Activated CD4-positive, alpha-beta T cell treated with anti-CD3 and anti-CD28 coated beads, Interleukin-10, Interleukin-2, amounts not matched to agents 100 ng/mL and 50 ng/mL, durations not matched to agents 16 hours and 8 hours (primary cell): ENCODE measurements at regions not wholly inside any gene's neighbourhood (a gene's known extent, or its start where the extent isn't known, plus 50 kb on each side); places are given as distances from the start of the nearest gene placed in this dataset.

Experiments used
- DNase-seq: peaks from one replicate; pipeline ENCODE4 v3.0.0-alpha.2; 2020

DNA sequence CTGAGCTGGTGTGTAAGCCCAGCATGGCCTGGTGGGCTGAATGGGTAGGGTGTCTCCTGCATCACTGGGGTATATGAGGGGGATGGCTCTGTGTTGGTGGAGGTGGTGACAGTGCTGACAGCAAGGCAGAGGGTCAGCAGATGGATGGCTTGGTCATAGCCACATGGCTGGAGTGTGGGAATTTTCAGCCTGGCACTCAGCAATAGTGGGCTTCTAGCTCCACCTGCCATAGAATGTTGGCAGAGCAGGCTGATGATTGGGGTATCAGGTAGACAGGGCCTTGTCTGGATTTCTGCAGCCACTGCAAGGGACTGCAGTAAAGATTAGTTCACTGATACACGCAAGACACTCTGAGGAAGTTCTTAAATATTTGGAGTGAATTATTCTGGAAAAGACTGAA is 137.5 kb upstream of the BACH2 start:
- DNase-seq, result no peak

DNA sequence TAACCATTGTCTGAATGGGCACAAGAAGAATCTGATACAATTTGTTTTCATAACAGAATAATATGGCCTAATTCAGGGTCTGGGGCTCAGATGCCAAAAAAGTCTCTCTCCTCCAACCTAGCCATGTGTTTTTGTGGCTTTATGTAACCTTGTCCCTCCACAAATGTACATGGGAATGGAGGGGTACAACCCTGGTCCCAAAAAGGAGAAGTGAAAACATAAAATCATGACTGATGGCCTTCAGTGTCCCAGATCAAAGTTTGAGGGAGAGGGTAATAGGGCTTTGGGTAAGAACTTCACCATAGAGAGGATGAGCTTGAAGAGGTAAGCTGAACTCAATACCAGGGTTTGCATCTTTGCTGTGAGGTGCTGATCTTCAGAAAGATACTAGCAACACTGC is 136.3 kb upstream of the BACH2 start:
- DNase-seq, result no peak

DNA sequence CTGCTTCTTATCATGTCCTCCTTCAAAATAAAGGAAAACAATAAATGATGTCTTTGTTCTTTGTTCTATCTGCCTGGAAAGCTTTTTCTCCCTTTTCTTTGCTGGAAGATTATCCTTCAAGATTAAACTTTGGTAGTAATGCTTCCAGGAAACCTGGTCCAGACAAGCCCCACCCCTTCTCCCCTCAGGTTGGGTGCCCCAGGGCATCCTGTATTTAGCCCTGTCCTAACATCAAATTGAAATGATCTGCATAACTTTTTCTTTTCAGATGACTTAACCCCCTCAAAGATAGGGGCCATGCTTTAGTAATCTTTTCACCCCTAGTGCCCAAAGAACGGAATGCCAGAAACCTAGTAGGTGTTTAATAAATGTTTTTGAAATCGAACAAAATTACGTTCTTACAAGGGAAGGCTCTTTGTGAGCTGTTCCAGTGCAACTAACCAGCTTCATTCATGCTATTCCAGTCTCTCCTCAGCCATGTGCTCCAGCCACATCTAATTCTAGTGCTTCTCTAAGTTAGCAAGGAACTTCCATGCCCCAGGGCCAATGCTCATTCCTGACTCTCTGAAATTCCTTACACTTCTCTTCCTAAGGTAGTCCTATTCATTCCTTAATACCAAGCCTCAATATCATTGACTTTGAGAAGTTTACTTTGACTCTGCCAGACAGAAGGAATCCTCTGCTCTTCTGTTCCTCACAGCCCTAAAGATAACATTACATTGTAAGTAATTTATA is 135.6 kb upstream of the BACH2 start:
- DNase-seq, result no peak

DNA sequence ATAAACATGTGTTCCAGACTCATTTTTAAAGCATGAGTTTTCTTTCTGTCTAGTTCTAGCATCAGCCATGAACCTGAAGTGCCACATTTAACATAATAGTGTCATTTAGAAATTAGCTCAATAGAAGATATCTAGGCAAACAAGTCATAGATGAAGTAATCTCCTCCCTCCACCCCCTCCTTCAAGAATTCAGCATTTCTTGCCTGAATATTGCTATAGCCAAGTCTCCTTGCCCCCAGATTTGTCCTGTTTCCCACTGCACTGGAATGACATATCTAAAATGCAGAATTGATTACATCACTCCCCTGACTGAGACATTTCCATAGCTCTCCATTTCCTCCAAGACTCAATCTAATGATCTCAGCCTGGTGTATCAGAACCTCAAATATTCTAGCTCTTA is 134.9 kb upstream of the BACH2 start:
- DNase-seq, result no peak

DNA sequence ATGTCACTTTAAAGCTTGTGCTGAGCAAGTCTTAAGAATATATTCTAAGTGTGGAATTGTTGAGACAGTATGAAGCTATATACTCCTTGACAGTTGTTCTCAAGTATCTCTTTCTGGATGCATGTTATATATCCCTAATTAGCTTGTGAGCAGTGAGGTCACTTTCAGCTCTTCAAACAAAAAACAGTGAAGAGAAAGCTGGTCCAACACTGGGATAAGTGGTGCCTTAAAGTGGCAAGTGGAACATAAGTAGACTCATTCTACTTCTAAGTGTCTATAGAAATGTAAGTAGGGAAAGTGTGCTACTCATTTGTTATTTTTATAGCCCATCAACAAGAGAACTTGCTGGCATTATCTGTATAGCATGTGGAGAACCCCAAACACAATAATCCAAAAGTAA is 133.1 kb upstream of the BACH2 start:
- no peak for DNase-seq

DNA sequence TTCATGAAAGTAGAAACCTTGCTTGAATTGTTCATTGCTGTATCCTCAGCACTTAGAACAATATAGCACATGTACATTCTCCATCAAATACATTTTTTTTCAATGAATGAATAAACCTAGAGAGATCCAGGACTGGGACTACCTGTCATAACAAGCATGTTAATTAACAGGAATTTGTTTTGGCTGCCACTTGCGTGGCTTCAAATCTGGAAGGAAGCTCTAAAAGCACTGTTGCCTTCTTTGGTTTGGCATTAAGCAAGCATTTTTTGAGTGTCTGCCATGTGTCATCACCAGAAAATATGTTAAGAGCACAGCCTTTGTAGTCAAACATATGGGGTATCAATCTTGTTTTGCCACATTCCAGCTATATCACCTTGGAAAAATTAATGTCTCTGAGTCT is 131.9 kb upstream of the BACH2 start:
- no peak for DNase-seq

DNA sequence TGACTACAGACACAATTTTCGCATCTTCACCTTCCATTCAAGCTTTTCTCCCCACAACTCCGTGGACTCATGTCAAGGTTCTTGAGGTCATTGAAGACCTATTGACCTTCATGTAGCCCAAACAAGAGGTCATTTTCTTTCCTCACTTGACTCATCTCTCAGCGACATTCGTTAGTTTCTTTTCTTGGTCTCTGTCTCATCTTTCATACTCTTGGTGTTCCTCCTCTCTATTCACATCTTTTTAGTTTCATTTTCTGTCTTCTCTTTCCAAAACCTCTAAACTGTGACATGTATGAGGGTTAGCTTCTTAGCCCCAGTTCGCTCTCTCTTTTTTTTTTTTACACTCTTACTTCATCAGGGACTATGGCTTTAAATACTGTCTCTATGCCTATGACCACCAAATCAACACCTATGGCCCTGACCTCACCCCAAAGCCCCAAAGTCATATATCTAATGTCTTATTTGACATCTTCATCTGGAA is 128.6 kb upstream of the BACH2 start:
- peak; percentile 78 for DNase-seq

DNA sequence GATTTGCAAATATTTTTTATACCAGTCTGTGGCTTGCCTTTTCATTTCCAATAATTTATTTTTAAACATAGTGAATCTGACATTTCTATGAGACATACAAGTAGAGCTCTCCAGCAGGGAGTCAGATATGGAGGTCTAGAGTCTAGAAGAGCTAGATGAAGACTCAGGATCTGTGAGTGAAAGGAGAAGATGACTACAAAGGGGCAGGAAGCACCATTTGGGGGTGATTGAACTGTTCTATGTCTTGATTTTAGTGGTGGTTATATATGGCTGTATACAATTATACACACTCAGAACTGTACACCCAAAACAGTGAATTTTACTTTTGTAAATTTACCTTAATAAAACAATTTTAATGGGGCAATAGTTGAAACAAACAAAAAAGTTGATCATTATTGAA is 127.9 kb upstream of the BACH2 start:
- DNase-seq, result peak; percentile 48

DNA sequence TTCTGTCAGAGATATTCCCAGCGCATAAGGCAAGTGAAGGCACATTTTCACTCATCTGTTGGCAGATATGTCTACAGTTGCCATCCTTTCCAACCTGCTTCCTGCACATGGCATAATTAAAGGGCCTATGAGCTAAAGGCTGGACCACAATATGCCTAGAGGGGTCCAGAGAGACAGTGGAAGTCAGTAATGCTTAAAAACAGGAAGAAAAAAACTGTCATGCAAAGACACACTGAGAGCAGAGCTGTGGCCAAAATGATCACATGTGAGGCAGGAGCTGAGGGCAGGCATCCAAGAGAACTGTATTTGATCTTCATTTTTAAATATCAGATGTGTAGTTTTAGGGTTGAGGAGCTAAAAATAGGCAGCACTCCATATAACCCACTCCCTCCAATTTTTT is 125.0 kb upstream of the BACH2 start:
- DNase-seq, result no peak

DNA sequence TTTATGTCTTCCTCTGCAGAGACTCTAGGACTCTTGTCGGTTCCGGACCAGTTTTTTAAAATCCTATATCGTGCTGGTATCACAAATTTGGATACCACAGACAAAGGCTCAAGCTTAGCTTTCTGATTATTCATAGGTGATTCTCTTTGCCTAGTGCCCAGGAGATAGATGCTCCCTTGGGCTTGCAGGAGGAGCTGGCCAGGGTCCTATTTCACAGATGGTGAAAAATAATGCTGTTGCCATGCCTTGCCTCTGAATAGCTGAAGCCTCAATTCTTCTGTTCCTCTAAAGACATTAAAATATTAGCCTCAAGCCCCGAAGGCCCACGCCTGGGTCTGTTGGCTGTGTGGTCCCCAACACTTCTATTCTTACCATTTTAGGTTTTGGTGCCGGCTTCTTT is 123.9 kb upstream of the BACH2 start:
- no peak for DNase-seq

DNA sequence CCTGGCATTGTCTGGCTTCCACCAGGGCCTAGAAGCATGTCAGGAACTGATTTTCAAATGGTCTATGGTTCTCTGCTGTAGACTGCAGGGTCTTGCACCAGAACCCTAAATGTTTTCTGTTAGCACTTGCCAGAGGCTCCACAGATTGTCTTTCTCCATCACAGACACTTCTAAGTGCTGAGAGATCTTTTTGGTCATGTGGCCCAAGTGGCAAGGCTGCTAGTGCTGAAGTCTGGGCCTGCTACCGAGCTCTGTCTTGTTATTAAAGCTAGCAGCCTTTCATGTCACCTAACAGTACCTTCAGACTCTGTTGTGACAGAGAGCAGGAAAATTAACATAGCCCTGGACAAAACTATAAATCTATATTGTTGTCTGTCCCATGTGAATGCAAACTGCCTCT is 120.7 kb upstream of the BACH2 start:
- no peak for DNase-seq

DNA sequence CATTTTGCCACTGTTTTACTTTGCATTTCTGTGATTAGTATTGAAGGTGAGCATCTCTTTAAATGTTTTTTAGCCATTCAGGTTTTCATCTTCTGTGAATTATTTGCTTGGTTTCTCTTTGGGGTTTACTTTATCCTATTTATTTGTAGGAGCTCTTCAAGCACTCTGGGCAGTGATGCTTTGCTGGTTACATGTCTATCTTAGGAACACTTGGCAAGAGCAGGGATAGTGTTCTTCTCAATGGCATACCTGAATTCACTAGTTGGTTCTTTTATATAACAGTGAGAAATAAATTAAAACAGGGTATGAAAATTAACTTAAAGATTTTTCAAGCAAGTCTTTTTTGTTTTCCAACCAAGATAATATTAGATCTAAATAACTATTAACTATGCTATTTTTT is 119.7 kb upstream of the BACH2 start:
- DNase-seq, result no peak

DNA sequence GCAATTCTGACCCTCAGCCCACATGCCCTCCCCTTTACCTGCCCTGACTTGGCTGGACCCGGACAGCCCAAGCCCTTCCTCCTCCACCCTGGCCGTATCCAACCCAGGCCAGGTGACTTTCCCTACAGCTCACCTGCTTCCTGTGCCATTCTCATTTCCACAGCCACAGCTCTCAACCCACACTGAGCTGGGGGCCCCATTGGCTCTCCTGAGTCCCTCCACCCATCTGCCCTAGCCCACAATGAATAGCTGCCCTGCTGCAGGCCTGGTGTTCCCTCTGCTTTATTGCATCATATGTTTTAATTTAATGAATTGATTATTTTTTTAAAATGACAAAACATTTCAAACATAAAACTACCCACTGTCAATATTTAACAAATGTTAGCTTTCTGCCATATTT is 118.5 kb upstream of the BACH2 start:
- no peak for DNase-seq

DNA sequence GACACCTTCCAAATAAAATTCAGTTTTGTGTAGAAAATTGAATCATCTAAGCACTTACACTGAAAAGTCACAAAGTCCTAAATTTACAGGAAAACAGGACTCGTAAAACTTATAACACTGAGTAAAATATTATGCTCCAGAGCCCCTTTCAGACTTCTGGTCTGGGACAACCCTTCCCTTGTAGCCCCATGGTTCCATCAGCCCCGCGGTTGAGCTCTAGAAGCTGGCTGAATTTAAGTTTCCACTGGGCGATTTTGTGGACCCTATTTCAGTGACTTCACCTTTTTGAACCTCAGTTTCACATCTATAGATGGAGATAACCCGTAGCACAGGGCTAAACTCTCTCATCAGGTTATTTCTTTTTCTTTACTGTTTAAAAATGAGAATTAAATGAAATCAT is 117.7 kb upstream of the BACH2 start:
- no peak for DNase-seq

DNA sequence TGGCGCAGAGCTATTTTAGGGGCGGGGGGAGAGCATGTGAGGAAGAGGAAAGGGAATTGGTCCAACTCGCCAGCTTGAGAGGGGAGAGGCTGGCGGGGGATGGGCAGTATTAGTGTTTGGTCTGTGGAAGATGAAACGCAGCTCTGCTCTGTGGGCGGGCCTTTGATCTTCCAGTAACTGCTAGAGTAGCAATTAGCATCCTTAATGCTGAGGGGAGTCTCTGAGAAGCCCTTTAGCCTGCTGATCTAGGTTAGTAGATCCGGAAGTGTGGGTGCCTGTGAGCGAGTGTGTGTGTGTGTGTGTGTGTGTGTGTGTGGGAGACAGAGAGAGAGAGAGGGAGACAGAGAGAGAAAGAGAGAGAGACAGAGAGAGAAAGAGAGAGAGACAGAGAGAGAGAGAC is 117.2 kb upstream of the BACH2 start:
- DNase-seq, result peak; percentile 80

DNA sequence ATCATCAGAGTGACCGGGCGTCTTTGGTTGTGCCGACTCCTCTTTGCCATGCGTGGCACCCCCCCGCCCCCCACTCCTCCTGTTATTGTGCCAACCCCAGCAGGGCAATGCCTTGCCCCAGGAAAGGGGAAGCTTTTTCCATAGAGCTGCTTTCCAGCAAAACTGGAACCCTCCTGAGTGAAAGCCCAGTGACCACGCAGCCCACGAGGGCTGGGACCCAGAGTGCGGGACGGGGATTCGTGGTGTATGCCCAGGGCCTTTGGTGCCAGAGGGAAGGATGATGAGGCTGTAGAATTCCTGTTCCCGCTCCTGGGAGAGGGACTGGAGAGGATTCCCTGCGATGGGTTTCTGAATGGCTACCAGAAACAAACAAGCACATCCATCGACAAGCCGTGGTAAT is 116.8 kb upstream of the BACH2 start:
- no peak for DNase-seq

DNA sequence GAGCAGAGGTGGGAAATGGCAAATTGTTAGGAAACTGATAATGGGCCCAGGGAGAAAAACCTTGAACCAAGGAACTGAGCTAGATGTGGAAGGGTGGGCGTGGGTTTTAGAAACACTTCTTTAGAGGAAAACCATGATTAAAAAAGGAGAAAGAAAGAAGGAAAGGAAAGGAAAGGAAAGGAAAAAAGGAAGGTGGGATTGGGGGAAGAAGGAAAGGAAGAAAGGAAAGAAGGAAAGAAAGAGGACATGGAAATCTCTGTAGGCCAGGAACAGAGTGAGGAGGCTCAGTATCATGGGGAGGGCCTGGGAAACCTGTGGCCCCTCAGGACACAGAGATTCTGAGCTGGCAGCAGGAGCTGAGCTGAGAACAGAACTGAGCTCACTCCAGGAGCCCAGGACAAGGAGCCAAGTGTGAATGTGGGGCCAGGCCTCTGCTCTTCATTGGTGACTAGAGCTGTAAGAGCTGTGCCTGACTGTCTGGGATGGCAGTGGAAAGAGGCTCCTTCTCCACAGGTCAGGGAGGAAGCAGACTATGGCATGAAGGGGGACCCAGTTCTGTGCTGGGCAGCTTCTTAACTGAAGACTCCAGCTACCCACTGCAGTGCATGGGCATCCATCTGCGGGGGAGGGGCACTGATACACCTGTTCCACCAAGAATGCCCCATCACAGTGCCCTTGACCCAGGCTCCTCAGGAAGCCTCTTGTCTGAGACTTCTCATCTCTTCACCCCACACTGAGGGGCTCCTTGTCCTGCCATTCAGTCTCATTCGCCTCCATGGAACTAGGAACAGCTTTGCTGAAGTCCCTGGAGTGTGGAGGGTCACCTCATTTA is 116.1 kb upstream of the BACH2 start:
- DNase-seq, result no peak

DNA sequence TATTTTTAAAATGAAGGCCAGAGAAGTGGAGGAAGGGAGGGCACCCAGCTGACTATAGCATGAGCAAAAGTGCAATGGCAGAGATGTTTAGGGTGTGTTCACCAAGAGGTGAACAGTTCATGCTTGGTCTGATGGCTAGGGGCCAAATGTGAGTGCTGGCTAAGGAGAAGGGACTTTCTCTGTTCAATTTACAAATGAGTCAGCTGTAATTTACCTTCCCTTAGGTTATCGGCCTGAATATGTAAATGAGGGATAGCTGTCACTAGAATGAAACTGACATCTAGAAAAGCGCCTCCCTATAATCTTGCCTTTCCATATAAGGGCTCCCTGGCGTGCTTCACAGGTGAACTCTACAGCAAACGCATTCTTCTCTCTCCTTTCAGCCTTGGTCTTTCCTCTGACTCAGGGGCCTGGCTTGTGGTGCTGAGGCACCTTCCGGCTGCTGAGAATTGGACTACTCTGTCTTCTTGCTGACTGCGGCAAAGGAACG is 114.7 kb upstream of the BACH2 start:
- DNase-seq, result peak; percentile 88

DNA sequence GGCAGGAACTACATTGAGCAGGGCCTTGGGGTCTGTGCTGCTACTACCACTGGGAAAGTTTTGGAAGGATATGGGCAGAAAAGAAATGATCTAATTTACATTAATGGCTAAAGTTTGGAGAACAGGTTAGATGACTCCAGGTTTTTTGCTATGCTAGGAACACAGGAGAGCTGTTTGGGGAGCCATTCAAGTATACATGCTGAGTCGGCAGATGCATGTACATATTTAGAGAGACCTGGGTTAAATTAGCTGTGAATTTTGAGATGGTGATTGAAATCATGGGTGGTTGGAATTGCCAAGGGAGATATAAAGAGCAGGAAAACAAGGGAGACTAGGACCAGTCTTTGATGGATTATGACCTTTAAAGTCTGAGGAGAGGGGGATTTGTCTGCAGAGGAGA is 113.1 kb upstream of the BACH2 start:
- no peak for DNase-seq

DNA sequence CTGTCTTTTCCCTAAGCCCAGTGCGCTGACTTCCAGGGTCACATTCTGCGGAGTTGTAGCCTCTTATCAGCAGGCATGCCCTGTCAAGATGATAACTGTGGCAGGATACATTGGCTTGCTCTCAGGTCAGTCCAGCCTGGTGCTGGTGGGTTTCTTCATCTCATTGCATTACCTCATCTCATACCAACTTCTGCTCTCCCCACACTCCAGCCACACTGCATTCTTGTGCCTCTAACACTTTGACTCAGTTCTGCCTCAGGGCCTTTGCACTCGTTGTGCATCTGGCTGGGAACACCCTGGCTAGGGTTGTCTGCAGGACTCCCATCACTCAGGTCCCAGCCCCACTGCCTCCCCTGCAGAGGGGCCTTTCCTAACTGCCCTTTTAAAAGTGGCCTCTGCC is 110.3 kb upstream of the BACH2 start:
- DNase-seq, result peak; percentile 39

DNA sequence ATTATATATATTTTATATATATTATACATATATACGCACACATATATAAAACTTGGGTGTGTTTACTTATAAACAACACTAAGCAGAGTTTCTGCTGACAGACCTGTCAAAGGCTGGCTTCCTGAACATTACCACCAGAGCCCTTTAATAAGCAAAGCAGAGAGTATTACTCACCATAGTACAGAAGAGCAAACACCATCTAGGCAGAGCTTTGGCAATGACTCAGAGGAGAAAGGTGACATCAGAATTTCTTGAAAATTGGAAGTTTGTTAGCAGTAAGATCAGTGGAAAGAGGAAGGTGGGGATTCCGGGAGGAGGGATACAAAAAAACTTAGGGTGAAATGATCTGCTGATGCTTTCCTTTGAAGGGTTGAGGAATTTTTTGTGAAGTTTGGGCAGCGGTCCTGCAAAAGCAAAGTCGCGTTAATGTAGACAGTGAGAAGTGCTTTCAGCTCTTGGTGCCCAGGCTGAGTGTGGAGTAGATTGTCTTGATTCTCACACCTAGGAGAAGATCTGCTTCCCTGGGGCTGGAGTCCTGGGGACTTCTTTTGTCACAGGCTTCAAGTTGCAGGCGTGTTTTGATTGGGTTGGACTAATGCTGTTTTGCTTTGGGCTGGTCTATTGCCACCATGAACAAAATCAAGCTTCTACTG is 109.6 kb upstream of the BACH2 start:
- DNase-seq, result peak; percentile 88

DNA sequence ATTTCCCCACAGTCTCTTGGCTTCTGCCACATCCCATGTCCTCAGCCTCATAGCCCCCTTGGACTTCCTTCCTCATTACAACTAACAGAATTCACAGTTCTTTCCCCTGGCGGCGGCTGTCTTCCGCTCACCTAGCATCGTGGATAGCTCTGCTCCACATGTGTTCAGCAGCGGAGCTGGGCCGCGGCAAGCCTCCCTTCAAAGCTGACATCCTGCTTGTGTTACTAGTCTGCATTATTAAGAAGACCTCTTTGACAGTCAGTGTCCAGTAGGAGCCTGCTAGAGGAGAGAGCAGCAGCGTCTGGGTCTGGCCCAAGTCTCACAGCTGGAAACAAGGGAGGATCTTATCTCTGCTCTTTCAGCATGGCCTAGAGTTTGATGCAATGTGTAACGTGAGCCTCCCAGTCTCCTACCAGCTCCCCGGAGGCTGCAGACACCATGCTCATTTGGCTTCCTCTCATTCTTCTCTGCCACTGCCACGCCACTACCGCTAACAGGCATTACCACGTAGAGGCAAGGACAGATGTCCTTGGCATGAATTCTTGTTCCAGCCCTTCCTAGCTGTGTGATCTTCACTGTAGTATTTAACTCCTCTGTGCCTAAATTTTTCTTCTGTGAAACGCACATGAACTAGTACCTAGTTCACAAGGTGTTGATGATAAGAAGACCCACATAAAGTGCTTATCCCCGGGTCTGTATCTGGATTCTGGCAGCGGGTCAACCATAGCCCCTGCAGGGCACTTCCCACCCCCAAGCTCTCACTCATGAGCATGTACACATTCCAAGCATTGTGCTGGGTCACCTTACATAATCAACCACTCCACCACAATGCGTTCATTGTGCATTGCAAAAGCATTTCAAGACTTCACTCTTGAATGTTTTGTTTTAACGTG is 107.1 kb upstream of the BACH2 start:
- DNase-seq, result no peak

DNA sequence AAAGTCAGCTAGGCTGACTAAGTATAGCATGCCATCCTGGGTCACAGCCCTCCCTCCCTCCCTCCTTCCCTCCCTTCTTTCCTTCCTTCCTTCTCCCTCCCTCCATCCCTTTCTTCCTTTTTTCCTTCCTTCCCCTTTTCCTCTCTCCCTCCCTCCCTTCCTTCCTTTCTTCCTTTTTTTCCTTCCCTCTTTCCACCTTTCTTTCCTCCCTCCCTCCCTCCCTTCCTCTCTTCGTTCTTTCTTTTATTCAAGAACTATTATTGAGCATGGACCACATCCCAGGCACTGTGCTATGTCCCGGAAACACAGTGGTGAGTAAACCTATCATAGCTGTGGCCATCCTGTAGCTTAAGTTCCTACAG is 106.2 kb upstream of the BACH2 start:
- DNase-seq, result no peak
